ENCODE measurements at regions not wholly inside any gene's neighbourhood (a gene's known extent, or its start where the extent isn't known, plus 50 kb on each side); places are given as distances from the start of the nearest gene placed in this dataset.
A peak's percentile ranks its signal among the peaks of the same experiment; 100 is the strongest.

- 48% methylated on average over 6 of the region's 7 CpGs for WGBS (ENCODE audit: low lambda C conversion rate)
- peaks cover 74% of the 10 kb centered on the region for H3K4me1 ChIP-seq (ENCODE audit: insufficient read depth, low read length)
- intact Hi-C loops (cut with micrococcal nuclease; ENCODE audit: unreplicated experiment) = no loop called here
- TF ChIP-seq ZNF282 (IDR thresholded peaks at IDR 0.05; ENCODE audit: partially characterized antibody) = no peak
- no peak overlapping the region for H3K4me3 ChIP-seq (replicated peaks in 1 of 3; ENCODE audit: insufficient read depth in 1 of 3, low read depth in 2 of 3, low read length in 3 of 3)
- H3K9ac ChIP-seq (ENCODE audit: insufficient read depth, low read depth, low read length) = no peak overlapping the region
- H3K27ac ChIP-seq (ENCODE audit: extremely low read length, insufficient read depth, low read length) = no peak overlapping the region
- no peaks in the 10 kb centered on the region; a peak in 2 of 5 replicates for H3K27me3 ChIP-seq (ENCODE audit: control insufficient read depth in 1 of 2, insufficient read depth in 2 of 2, low read length in 2 of 2)
- H3K4me2 ChIP-seq (ENCODE audit: low read depth, low read length) = no peak overlapping the region
- H3K79me2 ChIP-seq (ENCODE audit: insufficient read depth, low read length) = no peaks in the 10 kb centered on the region
- no peaks in the 10 kb centered on the region for H3K36me3 ChIP-seq (replicated peaks in 1 of 2; ENCODE audit: control insufficient read depth in 1 of 2, insufficient read depth in 2 of 2, low read length in 2 of 2)
- H3K9me3 ChIP-seq (ENCODE audit: low read length) = no peaks in the 10 kb centered on the region
- DNase-seq (ENCODE audit: low spot score) (no peak), ATAC-seq (no peak), FAIRE-seq (no peak)
- no peaks in the 10 kb centered on the region for H4K20me1 ChIP-seq (ENCODE audit: insufficient read depth, low read length)
- H2AFZ ChIP-seq (ENCODE audit: low read length) = no peak overlapping the region
- CTCF ChIA-PET (ENCODE audit: low intra/inter-chr PET ratio, low total read pairs) = no interaction called here
- BruUV-seq (replicated peaks) = no TSS peak
- POLR2A ChIA-PET = interaction anchor here (1.8 kb wide), 1 partner anchor 30 kb away, joined by 6 read pairs; no protein-coding TSS in a partner anchor
- in situ Hi-C loops (cut with HindIII; ENCODE audit: extremely low pct_ligation_motif_present, low pct_unique_long_range_greater_than_20kb) = loop anchor here (25.0 kb wide), 1 partner anchor 209 kb away; no protein-coding TSS in a partner anchor
Measured at GRCh38 chr20:48403167-48403761, 424.5 kb downstream of the PREX1 start.

- Histone ChIP-seq H2AFZ (ENCODE audit: low read length) (no peak overlapping the region), H3K27ac (ENCODE audit: extremely low read length, insufficient read depth, low read length) (no peak overlapping the region), H3K4me1 (ENCODE audit: insufficient read depth, low read length) (peaks cover 59% of the 10 kb centered on the region), H3K36me3 (replicated peaks in 1 of 2; ENCODE audit: control insufficient read depth in 1 of 2, insufficient read depth in 2 of 2, low read length in 2 of 2) (no peaks in the 10 kb centered on the region), H3K9me3 (ENCODE audit: low read length) (no peaks in the 10 kb centered on the region), H4K20me1 (ENCODE audit: insufficient read depth, low read length) (no peaks in the 10 kb centered on the region), H3K9ac (ENCODE audit: insufficient read depth, low read depth, low read length) (no peak overlapping the region), H3K27me3 (ENCODE audit: control insufficient read depth in 1 of 2, insufficient read depth in 2 of 2, low read length in 2 of 2) (no peaks in the 10 kb centered on the region; a peak in 2 of 5 replicates), H3K4me3 (replicated peaks in 1 of 3; ENCODE audit: insufficient read depth in 1 of 3, low read depth in 2 of 3, low read length in 3 of 3) (no peak overlapping the region), H3K79me2 (ENCODE audit: insufficient read depth, low read length) (no peaks in the 10 kb centered on the region), H3K4me2 (ENCODE audit: low read depth, low read length) (no peak overlapping the region)
- intact Hi-C loops (cut with micrococcal nuclease; ENCODE audit: unreplicated experiment) (no loop called here), in situ Hi-C loops (cut with HindIII; ENCODE audit: extremely low pct_ligation_motif_present, low pct_unique_long_range_greater_than_20kb) (loop anchor here (25.0 kb wide), 1 partner anchor 211 kb away; no protein-coding TSS in a partner anchor)
- 42% methylated on average over 6 of the region's 6 CpGs for WGBS (ENCODE audit: low lambda C conversion rate)
- BruUV-seq (replicated peaks) = no TSS peak
- ChIA-PET POLR2A (no interaction called here), CTCF (ENCODE audit: low intra/inter-chr PET ratio, low total read pairs) (no interaction called here)
- ATAC-seq (no peak), DNase-seq (ENCODE audit: low spot score) (no peak), FAIRE-seq (no peak)
- TF ChIP-seq ZNF737 (CRISPR knock-in tag; IDR thresholded peaks at IDR 0.05; ENCODE audit: borderline replicate concordance) (0 out of 2 replicates have a peak, but pooled peaks have one; percentile 40), REL (CRISPR knock-in tag; conservative IDR thresholded peaks at IDR 0.05) (no peak)
Measured at GRCh38 chr20:48401359-48401758, 426.4 kb downstream of the PREX1 start.
